ENCODE measurements at regions not wholly inside any gene's neighbourhood (a gene's known extent, or its start where the extent isn't known, plus 50 kb on each side); places are given as distances from the start of the nearest gene placed in this dataset.

GRCh38 chr13:47233734-47234133 is 336.9 kb upstream of the HTR2A start:
- no peaks in the 10 kb centered on the region for H3K4me1 ChIP-seq
- no peaks in the 10 kb centered on the region for H3K27me3 ChIP-seq (ENCODE audit: insufficient read depth in 3 of 3, low read length in 2 of 3)
- H3K36me3 ChIP-seq (ENCODE audit: insufficient read depth in 1 of 2, low read depth in 1 of 2) = no peaks in the 10 kb centered on the region
- peaks cover 9% of the 10 kb centered on the region for H3K9me3 ChIP-seq
- no peak for ATAC-seq
- no peak for TF ChIP-seq CTCF (IDR thresholded peaks at IDR 0.05)
- H3K4me3 ChIP-seq = no peak overlapping the region
- DNase-seq = no peak
- no peak overlapping the region for H3K27ac ChIP-seq
- WGBS, 3 donors = 24 to 34% (median 33%) methylated on average over 1 of the region's 1 CpG
- intact Hi-C loops (cut with DNase I) = no loop called here

GRCh38 chr13:47232516-47232915 is 335.7 kb upstream of the HTR2A start:
- 68 to 78% (median 72%) methylated on average over 4 of the region's 4 CpGs for WGBS, 3 donors
- ATAC-seq (no peak), DNase-seq (no peak)
- Histone ChIP-seq H3K27ac (no peak overlapping the region), H3K9me3 (peaks cover 9% of the 10 kb centered on the region), H3K27me3 (ENCODE audit: insufficient read depth in 3 of 3, low read length in 2 of 3) (no peaks in the 10 kb centered on the region), H3K36me3 (ENCODE audit: insufficient read depth in 1 of 2, low read depth in 1 of 2) (no peaks in the 10 kb centered on the region), H3K4me1 (no peaks in the 10 kb centered on the region), H3K4me3 (no peak overlapping the region)
- no peak for TF ChIP-seq CTCF (IDR thresholded peaks at IDR 0.05)
- intact Hi-C loops (cut with DNase I) = no loop called here

GRCh38 chr13:47230155-47230554 is 333.3 kb upstream of the HTR2A start:
- Histone ChIP-seq H3K27ac (no peak overlapping the region), H3K4me1 (no peaks in the 10 kb centered on the region), H3K4me3 (no peak overlapping the region), H3K27me3 (ENCODE audit: insufficient read depth in 3 of 3, low read length in 2 of 3) (no peaks in the 10 kb centered on the region), H3K36me3 (ENCODE audit: insufficient read depth in 1 of 2, low read depth in 1 of 2) (no peaks in the 10 kb centered on the region), H3K9me3 (peaks cover 9% of the 10 kb centered on the region)
- DNase-seq (no peak), ATAC-seq (no peak)
- 63 to 68% (median 66%) methylated on average over 2 of the region's 2 CpGs for WGBS, 3 donors
- TF ChIP-seq CTCF (IDR thresholded peaks at IDR 0.05) = no peak
- intact Hi-C loops (cut with DNase I) = no loop called here

- DNase-seq = no peak
- Histone ChIP-seq H3K4me1 (no peaks in the 10 kb centered on the region), H3K36me3 (ENCODE audit: insufficient read depth in 1 of 2, low read depth in 1 of 2) (no peaks in the 10 kb centered on the region), H3K4me3 (no peak overlapping the region), H3K9me3 (peaks cover 9% of the 10 kb centered on the region), H3K27me3 (ENCODE audit: insufficient read depth in 3 of 3, low read length in 2 of 3) (no peaks in the 10 kb centered on the region), H3K27ac (no peak overlapping the region)
- intact Hi-C loops (cut with DNase I) = no loop called here
- TF ChIP-seq CTCF (IDR thresholded peaks at IDR 0.05) = no peak
- no peak for ATAC-seq
Observed at GRCh38 chr13:47226516-47226915, 329.7 kb upstream of the HTR2A start.

GRCh38 chr13:47220453-47221140 is 323.7 kb upstream of the HTR2A start:
- intact Hi-C loops (cut with DNase I) = no loop called here
- Histone ChIP-seq H3K27ac (no peak overlapping the region), H3K36me3 (ENCODE audit: insufficient read depth in 1 of 2, low read depth in 1 of 2) (no peaks in the 10 kb centered on the region), H3K27me3 (ENCODE audit: insufficient read depth in 3 of 3, low read length in 2 of 3) (no peaks in the 10 kb centered on the region), H3K4me1 (no peaks in the 10 kb centered on the region), H3K4me3 (no peak overlapping the region), H3K9me3 (no peaks in the 10 kb centered on the region)
- TF ChIP-seq CTCF (IDR thresholded peaks at IDR 0.05) = no peak
- ATAC-seq = no peak
- 75 to 85% (median 82%) methylated on average over 3 of the region's 3 CpGs for WGBS, 3 donors
- DNase-seq = no peak

All from psoas muscle (tissue), 7 donors.